ENCODE measurements at regions not wholly inside any gene's neighbourhood (a gene's known extent, or its start where the extent isn't known, plus 50 kb on each side); places are given as distances from the start of the nearest gene placed in this dataset.

DNA sequence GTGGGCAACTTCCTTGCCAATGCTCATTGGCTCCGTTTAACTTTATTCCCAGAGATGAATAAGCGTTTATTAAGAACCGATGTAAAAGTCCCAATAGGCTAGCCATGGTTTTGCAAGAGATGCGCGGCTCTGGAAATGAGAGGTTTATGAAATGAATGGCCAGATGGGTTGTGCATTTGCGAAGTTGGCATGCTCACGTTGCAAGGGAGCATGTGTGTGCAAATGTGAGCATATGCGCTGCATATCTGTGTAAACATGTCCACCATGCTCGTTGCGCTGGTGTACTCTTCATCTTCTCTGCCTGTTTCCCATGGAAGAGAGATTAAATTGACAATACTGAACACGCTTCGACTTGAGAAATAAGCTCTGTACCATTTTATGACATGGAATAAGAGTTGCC lies 848.6 kb upstream of the RBFOX1 start:
- no peak for DNase-seq

DNA sequence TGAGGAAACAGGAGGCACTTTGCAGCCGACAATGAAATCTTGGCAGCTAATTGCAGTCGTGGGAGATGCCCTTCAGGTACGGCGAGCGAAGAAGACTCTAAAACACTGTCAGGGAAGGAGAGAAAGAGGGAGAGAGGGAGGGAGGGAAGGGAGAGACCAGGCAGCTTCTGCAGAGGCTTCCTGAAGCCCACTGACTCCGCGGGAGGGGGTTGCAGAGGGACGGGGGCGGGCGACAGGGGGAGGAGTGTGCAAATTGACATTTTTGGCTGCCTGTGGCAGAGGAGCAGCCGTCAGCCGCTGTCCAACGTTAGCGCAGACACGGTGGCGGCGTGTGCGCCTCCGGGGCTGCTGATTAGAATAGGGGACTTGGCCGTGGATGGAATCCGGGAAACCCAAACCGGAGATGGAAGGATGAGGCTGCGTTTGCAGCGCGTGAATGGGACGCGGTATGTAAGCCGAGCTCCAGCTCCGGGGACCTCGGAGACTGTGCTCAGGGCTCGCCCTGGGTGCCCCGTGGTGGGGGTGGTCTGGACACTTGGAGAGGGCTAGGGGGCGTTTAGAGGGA lies 849.1 kb upstream of the RBFOX1 start:
- DNase-seq, result no peak

DNA sequence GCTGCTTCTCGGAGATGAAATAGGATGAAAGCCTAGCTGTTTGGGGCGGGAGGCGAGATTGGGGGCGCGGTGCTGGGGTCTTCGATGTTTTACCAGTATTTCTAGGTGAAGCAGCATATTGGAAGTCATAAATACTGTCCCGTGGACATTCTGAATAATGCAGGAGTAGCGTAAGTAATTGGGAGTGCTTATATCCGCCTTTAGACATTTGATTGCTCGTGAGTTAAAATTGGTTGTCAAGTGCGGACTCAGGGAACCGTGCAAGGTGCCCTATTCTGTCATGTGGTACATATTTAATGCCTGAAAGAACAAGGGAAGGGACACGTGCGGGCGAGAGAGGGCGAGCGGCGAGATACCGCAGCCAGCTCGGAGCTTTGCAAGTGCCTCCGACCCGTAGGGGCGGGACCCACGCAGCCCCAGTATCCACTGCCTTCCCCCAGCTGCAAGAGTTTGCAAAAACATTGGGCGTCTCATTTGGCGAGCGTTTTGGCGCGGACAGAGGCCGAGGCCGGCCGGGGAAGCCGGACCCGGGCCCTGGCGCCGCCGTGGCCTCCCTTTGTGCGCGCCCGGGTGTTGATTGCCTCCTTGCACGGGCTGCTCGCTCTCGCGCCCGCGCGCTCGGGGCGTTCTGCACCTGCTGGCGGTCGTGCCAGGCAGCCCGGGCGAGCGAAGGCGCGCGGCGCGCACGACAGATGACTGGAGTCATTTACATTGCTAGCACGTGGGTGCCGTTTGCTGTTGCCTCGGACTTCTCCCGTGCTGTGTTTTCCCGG lies 849.8 kb upstream of the RBFOX1 start:
- DNase-seq, result no peak

DNA sequence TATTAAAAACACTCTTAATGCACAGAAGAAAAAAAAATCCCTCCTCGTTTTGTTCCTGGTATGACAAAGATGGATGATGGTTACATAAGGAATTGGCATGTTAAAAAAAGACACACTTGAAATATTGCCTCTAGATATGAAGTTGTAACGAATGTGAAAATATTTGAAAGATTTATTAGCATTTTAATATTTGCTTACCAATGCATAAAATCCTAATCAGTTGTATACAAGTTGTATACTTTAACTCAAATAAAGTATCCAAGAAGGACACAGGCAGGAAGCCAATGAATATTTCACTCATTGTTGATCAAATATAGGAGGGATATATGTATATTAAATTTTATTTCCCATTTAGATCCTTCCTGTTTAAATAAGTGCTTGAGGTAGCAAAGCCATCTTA lies 850.8 kb upstream of the RBFOX1 start:
- no peak for DNase-seq

DNA sequence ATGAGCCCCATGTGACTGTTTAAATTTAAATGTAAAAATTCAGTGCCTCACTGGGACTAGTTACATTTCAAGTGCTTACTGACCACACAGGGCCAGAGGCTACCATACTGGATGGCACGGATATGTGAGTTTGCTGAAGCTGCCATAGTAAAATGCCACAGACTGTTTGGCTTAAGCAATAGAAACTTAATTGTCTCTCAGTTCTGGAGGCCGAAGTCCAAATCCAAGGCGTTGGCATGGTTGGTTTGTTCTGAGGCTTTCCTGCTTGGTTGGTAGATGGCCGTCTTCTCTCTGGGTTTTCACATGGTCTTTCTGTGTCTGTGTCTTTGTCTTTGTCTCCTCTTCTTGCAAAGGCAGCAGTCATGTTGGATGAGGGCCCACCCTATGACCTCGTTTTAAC lies 878.9 kb upstream of the RBFOX1 start:
- no peak for DNase-seq

DNA sequence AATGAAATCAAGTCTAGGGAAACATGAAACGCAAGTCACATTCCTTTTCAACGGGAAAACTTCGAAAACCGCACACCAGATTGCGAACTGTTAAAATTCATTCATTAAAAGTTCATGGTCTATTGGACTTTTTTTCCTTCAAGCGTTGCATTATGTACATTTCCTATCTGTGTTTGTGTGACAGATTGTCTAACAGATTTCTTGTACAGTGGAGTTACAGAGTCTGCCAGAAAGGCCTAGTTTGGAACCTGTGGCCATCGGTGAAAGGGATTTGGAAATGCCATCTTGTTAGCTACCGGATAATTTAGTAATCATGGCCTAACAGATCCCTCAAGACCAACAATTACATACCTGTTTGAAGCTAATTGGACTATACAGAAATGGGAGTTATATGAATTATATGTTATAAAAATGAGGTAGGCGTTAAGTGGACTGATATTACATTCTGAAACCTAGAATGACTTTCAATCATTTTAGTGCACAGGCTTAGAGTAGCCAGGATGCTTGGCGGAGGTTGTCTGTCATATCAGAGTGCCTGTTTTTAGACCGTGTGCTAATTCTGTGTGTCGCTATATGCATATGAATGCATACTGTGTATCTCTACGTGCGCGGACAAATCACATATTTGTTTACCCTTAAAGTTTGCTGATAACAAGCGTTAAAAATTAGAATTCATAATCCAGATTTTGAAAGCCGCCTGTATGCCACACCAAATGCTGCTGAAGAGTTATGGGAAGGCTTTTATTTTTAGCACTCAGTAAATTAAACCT lies 885.4 kb upstream of the RBFOX1 start:
- no peak for DNase-seq

DNA sequence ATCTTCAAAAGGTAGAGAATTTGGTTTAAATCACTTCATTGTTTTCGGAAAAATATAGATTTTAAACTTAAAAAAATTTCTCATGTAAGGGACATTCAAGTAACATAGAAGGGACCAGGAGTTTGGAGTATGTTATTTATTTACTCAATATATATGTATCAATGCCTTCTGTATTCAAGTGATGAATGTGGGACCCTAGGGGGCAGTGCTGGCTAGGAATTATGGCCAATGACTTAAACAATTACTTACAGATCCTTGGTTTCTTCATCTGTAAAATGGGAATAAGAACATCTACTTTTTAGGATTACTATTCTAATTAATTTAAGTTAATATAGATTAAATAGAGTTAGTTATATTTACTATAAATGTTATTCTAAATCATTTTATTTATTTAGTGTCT lies 886.3 kb upstream of the RBFOX1 start:
- DNase-seq, result no peak

DNA sequence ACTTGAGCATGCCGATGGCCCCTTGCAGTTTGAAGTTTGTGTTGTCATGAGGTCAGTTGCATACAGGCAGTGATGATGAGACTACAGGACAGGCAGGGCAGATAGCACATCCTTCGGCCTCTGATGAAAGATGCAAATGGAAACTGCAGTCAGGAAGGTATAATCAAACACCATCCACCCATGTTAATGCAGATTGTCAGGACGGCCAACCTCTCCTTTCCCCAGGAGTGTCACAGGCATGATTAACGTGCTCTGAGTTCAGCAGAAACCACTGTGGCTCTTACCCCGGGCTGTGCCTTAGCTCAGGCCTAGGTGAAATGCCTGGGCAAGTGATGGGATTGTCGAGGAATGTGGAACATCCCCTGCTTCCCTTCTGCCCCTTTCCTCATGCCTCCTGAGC lies 893.5 kb upstream of the RBFOX1 start:
- no peak for DNase-seq

DNA sequence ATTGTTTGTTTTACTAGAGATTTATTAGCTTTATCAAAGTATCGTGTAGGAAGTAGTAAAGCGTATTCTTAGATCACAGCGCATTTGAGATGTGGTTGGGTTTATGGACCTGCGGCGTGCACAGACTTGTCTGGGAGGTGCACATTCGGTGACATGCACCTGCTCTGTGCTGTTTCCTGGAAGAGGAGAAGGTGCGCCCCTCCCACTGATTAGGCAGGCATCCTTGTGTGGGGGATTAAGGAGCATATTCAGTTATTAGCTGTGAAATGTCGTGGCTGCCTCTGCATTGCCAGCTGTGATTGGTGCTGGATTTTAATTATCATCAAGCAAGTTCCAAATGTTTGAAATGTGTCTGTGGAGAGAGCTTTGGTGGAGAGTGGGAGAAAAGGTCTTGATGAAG lies 903.8 kb upstream of the RBFOX1 start:
- DNase-seq, result no peak

DNA sequence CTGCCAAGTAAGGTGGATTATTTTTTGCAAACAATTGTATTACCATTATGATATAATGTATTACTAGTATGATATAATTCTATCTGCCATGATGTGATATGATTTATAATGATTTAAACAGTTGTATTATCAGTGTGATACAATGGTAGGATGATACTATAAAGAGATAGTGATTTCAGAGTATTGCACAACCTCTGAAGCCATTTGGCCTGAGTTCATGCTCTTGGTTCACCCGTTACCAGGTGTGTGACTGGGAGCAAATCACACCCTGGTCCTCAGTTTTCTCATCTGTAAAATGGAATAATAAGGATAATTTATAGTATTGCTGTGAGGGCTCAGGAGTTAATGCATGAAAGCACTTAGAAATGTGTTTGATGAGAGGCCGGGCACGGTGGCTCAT lies 905.0 kb upstream of the RBFOX1 start:
- DNase-seq, result no peak

DNA sequence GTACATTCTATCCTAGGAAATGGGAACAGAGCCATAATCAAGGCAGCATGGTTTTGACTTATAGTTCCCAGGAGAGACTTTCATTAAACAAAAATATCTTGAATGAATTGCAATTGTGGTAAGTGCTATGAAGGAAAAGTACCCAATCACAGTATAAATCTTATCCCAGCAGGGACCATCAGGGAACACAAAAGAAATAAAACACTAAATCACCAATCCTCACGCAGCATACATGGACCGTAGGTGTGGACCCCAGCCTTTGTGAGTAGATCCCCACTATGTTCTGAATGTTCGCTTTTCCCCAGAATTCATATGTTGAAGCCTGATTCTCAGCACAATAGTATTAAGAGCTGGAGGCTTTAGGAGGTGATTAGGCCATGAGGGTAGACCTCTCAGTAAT lies 925.0 kb upstream of the RBFOX1 start:
- DNase-seq, result no peak

DNA sequence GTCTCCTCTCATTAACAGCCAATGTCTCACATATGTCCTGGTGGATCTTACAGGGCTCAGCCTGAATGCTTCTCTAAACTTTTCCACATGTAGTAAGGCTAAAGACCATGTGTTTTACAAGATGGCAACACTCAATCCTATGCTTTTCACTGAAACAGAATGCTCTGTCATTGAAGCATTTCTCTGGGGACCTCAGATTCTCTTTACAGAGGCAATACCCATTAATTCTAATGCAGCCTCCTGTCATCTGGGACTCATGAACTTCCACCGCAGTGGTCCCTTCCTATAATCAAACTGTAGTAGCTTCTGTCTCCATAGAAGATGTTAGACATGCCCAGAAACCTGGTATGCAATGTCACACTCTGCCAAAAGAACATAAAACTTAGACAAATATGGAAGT lies 926.6 kb upstream of the RBFOX1 start:
- DNase-seq, result no peak

DNA sequence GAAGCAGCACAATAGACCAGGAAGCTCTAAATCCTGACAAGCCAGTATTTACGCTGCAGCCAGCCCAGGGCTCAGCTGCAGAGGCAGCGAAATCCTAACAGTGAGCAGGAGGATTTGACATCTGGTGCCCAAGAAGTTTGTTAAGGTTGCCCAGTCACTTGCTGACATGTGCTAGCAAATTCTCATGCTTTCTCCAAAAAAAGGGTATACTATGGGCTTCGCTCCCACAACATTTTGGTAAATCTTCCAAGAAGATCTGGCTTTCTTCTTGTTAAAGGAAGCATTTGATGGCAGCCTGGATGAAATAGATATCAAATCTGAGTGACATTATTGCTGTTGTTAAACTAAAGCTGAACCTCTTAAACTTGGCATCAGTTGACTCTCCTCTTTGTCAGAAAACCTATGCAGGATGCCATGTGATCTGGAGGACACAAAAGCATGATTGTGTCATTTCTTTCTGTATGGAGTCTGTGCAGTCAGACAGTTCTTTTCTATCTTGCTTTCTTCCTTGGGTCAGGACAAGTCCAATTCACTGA lies 949.7 kb upstream of the RBFOX1 start:
- no peak for DNase-seq

DNA sequence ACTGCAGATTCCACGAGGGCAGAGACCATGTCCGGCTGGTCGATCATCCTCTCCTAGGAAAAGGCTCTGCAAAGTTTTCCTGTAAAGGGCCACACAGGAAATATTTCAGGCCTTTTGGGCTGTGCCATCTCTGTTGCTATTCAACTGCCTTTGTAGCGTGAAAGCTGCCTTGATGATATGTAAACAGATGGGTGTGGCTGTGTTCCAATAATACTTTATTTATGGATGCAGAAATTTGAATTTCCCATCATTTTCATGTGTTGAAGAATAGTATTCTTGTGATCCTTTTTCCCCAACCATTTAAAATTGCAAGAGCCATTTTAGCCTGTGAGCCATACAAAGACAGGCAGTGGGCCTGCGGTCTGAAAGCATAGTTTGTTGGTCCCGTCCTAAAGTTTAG lies 950.7 kb upstream of the RBFOX1 start:
- DNase-seq, result no peak

DNA sequence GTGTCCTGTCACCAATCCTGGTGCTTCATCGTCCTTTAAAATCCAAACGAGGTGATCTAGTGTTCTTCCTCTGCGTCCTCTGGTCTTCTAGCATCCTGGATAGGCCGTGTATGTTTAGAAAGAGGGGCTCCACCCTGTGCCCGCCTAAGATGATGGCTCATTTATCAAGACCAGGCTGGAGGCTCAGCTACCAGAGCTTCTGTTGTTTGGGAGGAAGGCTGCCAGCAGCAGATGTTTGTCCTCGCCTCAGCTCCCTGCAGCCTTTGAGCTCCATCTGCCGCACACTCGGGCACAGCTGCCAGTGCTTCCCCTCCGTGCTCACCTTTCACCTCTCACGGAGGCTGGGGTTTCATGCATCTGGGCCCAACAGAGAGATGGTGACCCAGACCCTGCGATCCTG lies 954.7 kb upstream of the RBFOX1 start:
- no peak for DNase-seq

DNA sequence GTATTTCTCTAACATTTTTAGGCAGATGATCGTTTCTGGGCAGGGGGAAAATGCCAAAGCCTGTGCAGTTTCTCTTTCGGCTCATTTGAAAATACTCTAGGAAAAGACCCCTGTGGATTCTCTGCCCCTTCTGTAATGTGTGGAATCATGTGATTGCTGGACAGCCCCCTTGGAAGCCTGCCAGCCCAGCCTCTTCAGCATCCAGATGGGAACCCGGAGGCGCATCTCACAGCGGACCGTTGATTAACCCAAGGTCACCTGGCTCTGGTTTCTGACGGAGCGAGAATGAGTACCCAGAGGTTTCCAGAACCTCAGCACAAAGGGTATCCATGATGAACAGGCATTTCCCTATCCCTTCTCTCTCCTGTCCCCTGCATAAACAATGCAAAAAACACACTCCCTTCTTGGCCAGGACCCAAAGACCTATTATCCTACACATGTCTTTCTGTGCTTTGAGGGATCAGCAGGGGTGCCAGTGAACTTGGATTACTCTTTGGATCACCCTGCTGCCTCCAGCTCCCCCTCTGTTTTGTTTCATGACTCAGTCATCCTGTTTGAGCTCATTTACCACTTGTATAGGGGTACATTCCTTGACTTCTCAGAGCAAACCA lies 957.1 kb upstream of the RBFOX1 start:
- no peak for DNase-seq

DNA sequence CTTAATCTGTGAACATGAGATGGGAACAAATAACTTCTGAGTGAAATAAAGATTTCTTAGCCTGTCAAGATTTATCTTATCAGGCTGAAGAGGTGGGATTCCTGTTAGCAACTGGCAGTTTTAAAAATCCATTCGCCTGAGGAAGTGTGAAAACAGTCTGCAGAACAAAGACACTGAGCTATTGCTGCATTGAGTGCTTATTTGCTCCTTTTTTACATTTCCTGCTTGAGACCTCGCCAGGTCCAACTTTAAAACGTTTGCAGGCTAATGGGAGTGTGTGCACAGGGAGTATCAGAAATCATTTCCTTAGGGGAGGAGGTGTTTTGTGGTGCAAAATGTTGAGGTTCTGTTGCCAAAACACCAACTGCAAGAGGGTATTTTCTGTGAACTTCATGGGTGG lies 957.8 kb upstream of the RBFOX1 start:
- no peak for DNase-seq

DNA sequence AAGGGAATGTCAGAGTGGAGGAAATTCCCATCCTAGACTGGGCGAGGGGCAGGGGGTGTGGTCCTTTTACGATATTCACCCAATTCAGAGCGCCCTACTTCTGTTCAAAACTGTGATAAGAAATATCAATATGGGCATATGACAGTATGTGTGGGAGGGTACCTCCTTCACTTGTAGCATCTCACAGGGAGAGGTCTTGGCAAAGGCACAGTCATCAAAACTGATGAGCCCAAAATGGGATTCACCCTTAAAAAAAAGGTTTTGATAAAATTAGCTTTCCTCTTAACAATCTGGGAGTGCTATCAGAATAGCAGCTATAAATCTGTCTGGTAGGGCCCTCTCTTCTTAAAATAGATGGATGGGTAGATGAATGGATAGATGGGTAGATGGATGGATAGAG lies 967.8 kb upstream of the RBFOX1 start:
- DNase-seq, result no peak

DNA sequence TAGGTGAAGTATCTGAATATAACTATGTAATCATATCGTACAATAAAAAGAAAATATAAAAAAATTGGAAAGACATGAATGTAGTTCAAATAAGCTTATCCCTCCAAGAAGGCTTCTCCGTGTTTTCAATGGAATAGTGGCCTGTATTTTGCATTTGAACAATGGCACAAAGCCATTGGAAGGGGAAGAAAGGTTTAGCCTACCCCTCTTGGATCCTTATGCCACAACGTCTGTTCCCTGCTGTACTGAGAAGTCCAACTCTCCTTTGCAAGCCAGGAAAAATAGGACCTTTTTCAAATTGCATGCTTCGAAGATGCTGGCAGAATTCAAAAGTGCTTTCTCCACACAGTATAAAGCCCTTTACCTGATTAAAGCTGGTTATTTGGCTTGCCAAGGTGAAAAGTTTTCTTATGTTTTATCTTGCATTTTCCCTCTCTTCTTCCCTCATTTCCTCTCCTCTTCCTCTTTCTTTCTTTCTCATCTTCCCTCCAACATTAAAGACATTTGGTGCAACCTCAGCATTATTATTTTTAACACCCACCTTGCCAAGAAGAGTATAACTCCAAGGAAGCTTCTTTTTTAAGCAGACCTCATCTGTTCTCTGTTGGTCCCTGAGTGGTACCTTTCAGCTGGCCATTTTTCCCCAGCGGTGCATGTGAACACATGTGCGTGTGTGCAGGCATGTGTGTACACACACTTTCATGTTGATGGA lies 968.6 kb upstream of the RBFOX1 start:
- no peak for DNase-seq

DNA sequence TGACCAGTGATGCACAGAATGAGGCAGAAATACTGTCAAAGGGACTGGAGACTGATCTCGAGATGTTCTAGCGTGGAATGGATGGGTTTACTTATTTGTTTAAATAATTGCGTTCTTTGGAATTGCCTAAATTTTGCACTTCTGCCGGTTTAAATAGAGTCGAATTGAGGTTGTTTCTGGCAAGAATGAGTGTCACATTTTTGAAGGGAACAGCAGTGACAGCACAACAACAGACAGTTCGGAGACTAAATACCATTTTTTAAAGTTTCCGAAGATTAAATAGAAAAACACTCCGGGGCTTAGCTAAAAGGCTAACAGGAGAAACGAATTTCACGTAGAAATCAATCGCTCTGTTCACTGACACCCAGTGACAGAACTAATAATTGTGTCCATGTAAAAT lies 969.2 kb upstream of the RBFOX1 start:
- no peak for DNase-seq

DNA sequence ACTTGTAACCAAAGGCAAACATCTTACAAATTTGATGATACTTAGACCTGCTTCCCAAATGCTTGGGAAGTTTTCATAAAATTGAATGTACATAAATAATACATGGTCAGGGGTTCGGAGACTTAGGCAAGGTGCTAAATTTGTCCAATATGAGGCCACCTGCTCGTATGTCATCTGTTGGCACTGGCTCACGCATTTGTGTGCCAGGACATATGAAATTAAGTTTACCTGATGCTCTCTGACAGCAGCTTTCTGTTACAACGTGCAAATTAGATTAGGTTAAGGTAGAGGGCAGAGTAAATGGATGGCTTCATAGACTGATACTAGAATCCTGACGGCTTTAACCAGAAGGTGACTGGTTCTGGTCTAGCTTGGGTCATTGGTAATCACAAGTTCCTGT lies 970.3 kb upstream of the RBFOX1 start:
- DNase-seq, result no peak

DNA sequence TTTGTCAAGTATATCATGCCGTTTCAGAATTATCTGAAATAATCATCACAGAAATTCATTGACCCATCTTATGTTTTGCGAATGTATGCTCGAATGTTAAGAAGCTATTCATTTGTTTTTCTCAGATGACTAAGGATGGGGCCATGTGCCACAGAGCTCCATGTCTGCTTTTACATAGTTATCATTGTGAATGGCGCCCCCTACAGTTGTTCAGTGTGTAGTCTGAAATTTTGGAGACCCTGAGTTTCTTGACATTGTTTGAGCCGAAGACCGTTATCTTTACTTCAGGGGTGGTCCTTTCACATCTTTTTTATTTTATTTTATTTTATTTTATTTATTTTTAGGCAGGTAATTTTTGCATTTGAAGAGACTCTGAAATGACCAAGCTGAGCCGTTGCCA lies 972.0 kb upstream of the RBFOX1 start:
- no peak for DNase-seq

DNA sequence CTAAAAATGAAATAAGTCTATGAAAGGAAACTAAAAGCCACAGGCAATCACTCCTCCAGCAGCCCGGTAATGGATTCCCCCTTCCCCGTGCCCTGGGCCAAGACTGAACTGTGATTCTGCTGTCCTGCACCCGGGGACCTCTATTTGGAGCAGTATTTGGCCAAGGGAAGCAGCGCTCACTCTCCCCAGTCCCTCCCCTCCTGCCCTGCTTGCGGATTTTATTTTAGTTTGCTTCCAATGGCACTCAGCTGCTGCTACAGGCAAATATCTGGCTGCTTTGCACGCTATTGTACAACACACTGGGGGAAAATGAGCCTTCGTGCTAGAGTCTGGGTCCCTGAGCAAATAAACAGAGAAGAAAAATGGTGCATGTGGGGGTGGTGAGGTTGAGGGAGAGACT lies 975.7 kb upstream of the RBFOX1 start:
- DNase-seq, result no peak

All from inflammatory macrophage treated with lipopolysaccharide for 1 hour (primary cell).